ENCODE measurements at regions not wholly inside any gene's neighbourhood (a gene's known extent, or its start where the extent isn't known, plus 50 kb on each side); places are given as distances from the start of the nearest gene placed in this dataset.

GRCh38 chr14:35482994-35483515 is 50.9 kb upstream of the INSM2 start:
- no peak for FAIRE-seq
- Histone ChIP-seq H3K36me3 (ENCODE audit: control insufficient read depth in 2 of 2, insufficient read depth in 2 of 2, low read length in 1 of 2) (no peaks in the 10 kb centered on the region), H3K9ac (ENCODE audit: control insufficient read depth, insufficient read depth, low read length) (no peak overlapping the region), H4K20me1 (ENCODE audit: control insufficient read depth, insufficient read depth) (no peaks in the 10 kb centered on the region), H3K79me2 (ENCODE audit: control insufficient read depth, insufficient read depth, low read length) (no peaks in the 10 kb centered on the region), H3K4me1 (ENCODE audit: control insufficient read depth, insufficient read depth, low read length) (no peaks in the 10 kb centered on the region), H3K27me3 (replicated peaks in 1 of 2; ENCODE audit: control insufficient read depth in 2 of 2, insufficient read depth in 2 of 2, low read length in 1 of 2) (no peaks in the 10 kb centered on the region), H3K9me3 (replicated peaks; ENCODE audit: control insufficient read depth, insufficient read depth, low read length) (no peaks in the 10 kb centered on the region), H3K27ac (ENCODE audit: control insufficient read depth, insufficient read depth) (no peak overlapping the region), H3K4me2 (ENCODE audit: control insufficient read depth, insufficient read depth) (no peak overlapping the region), H3K4me3 (no peak overlapping the region), H2AFZ (ENCODE audit: control insufficient read depth, low read depth, low read length) (no peak overlapping the region)
- RAD21 ChIA-PET (ENCODE audit: unreplicated experiment): no interaction called here
- 89% methylated on average over 1 of the region's 1 CpG for WGBS (ENCODE audit: insufficient coverage, insufficient replicate concordance, low lambda C conversion rate, missing lambda C conversion rate)
- no TSS peak for BruUV-seq (replicated peaks)
- no peak for ATAC-seq
- in situ Hi-C loops (cut with MboI) (no loop called here), intact Hi-C loops (cut with micrococcal nuclease; ENCODE audit: unreplicated experiment) (no loop called here)
- DNase-seq (ENCODE audit: low read depth, low spot score): no peak
- SMC1A ChIA-PET (ENCODE audit: uncharacterized antibody, unreplicated experiment): no interaction called here
- TF ChIP-seq SIN3A (IDR thresholded peaks at IDR 0.05; ENCODE audit: low read depth, low read length): no peak
- TF ChIP-seq CBFB (IDR thresholded peaks at IDR 0.05; ENCODE audit: low read depth): no peak
- TF ChIP-seq ZNF217 (IDR thresholded peaks at IDR 0.05): no peak
- no peak for TF ChIP-seq NFYA (IDR thresholded peaks at IDR 0.05; ENCODE audit: borderline replicate concordance, low read depth, low read length)
- TF ChIP-seq MEF2A (IDR thresholded peaks at IDR 0.05; ENCODE audit: insufficient read depth, low read depth, low read length): no peak
- TF ChIP-seq ELK1 (IDR thresholded peaks at IDR 0.05; ENCODE audit: low read depth, low read length): no peak
- TF ChIP-seq ZBTB33 (IDR thresholded peaks at IDR 0.05): no peak
- TF ChIP-seq NBN (IDR thresholded peaks at IDR 0.05): no peak
- no peak for TF ChIP-seq SP1 (IDR thresholded peaks at IDR 0.05; ENCODE audit: low read depth, low read length)
- no peak for TF ChIP-seq BCL3 (IDR thresholded peaks at IDR 0.05; ENCODE audit: borderline replicate concordance, insufficient read depth, low read depth, low read length, poor library complexity, severe bottlenecking)
- no peak for TF ChIP-seq RAD51 (IDR thresholded peaks at IDR 0.05)
- no peak for TF ChIP-seq YY1 (IDR thresholded peaks at IDR 0.05; ENCODE audit: low read depth, low read length)
- CTCF ChIA-PET: no interaction called here
- POLR2A ChIA-PET: no interaction called here

Data from GM12878 (cell line).